GM21786 (cell line): ENCODE measurements at regions not wholly inside any gene's neighbourhood (a gene's known extent, or its start where the extent isn't known, plus 50 kb on each side); places are given as distances from the start of the nearest gene placed in this dataset.
"Not testable (repeated sequence)": the region's sequence is repeated elsewhere in the genome, so short reads cannot be mapped to it uniquely, and the experiment has no call there.

Source experiments
- ATAC-seq: cut with Tn5 transposase; IDR thresholded peaks from one replicate; pipeline ENCODE4 v1.9.1; 2021; ENCODE audit not compliant: unreplicated experiment

DNA sequence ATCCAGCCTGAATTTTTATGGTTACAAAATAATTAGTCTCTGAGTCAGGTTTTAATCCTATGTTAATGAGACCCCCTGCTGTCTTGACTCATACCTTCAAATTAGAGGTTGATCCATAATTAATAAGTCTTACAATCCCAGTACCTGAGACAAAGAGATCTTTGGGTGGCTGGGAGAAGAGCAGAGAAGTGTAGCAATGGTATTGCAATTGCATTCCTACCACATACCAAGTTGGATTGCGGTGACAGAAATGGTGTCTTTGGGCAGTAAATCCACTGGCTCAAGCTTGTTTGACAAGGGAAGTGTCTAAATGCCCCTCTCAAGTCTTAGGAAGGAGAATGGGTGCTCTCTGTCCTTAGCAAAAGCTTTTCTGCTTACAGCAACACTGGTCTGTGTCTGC lies 150.4 kb downstream of the BTBD3 start:
- no peak for ATAC-seq

DNA sequence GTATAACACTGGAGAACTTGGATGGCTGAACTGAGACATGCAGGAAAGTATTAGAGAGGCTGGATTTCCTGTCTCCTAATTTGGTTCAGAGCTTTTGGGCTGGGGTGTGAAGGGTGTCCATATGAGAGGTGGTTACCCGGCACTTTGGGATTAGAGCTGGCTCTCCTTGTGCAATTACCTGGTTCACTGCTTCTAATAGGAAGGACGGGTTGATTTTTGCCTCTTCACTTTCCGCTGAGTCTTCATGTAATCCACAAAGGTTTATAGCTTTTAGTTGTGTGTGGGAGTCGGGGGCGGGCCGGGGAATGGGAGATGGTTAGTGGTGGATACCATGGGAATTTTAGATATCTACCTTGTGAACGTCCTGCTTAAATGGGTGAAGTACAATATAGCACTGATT lies 151.5 kb downstream of the BTBD3 start:
- ATAC-seq: no peak

DNA sequence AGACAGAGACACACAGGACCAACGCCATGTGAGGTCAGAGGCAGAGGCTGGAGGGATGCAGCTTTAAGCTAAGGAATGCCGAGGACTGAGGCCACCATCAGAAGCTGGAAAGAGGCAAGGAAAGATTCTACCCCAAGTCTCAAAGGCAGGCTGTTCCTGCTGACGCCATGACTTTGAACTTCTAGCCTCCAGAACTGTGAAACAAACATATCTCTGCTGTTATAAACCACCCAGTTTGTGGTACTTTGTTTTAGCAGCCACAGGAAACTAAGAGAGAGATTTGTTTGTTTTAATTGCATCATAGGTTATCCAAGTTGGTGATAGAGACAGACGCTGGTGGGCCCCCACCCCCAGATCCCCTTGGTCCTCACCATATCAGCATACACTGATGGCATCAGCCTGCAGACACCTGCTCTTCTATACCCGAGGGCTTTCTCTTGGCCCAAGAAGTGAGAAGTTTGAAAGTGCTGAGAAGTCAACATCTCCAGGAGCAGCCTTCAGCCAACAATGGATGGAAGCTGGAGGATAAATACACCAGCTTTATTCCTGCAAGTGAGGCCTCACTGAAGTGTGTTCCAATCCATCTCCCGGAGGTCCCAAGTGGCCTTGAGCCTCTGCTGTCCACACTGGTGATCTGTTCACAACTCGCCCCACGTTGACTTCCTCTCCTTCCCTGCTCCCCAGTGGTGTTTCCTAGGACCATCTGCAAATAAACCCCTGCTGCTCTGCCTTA lies 154.7 kb downstream of the BTBD3 start:
- no peak for ATAC-seq

DNA sequence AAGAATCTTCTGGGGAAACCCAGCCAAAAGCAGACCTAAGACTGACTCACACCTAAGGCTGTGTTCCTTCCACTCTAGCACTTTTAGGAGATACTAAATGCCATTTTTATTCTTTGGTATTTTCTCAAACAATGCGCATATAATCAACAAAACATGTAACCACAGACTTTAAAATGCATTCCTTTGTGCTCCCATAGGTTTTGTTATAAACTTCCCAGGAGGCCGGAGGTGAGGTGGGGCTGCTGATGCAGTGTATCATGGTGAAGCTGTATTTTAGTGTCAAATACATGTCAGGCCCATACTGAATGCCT lies 155.2 kb downstream of the BTBD3 start:
- no peak for ATAC-seq

DNA sequence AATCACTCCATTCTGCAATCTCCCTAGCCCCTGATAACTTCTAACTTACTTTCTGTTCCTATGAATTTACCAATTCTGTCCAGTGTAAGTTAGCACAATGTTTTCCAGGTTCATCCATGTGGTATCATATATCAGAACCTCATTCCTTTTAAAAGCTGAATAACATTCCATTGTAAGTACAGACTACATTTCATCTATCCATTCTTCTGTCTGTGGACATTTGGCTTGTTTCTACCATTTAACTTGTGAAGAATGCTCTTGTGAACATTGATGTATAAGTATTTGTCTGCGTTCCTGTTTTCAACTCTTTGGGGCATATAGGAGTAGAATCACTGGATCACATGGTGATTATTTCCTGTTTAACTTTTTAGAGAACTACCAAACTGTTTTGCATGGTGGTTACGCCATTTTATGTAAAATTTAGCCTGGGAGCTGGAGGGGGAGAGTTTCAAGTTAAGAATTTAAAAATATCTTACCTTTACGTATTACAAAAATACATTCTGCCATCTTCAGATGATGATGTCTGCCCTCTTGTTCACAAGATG lies 156.5 kb downstream of the BTBD3 start:
- no peak for ATAC-seq

DNA sequence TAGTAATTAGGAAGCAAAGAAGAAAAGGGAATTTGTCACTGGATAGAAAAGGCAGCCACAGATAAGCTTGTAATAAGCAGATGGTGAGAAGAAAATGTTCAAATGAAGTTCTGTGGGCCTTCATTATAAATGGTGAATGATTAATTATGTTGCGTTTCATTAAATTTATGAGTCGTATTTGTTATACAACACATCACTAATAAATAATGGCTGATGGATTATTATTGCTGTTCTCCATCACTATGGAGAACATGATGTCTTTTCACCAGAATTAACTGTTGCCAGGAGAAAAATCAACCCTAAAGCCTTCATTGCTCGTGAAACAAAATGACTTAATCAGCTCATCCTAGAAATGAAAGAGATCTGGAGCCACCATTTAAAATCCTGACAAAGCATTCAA lies 158.5 kb downstream of the BTBD3 start:
- ATAC-seq: no peak

DNA sequence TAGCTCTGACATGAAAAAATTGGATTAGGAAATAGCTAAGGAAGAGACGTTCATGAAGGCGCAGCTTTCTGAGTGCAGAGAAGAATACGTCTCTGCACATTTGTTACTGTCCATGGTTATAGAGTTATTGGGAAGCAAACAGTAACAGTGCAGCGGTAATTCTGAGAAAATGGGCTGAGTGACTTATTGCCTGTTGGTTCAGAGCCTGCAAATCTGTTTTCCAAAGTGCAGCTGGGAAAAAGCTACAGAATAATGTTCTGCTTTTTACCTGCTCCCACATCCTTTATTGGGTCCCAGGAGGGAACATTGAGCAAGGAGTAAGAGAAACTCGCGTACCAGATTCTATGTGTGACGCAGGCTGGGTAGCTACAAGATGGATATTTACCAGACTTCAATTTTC lies 160.2 kb downstream of the BTBD3 start:
- no peak for ATAC-seq

DNA sequence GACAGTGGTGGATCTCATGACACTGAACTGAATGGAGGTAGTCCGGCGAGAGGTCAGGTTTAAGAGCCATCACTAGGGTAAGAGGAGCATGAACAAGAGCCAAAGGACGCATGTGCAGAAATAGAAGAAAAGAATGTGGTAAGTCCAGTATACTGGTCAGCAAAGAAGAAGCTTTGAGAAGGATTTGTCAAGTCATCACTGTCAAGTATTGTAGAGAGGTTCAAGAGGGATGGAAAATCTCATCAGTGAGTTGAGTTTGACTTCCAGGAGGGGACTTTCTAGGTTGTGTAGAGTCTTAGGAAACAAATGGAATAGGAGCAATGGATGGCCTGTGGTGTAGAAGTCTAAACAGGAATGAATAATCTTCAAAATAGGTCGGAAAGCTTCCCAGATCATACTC lies 161.8 kb downstream of the BTBD3 start:
- ATAC-seq: no peak

DNA sequence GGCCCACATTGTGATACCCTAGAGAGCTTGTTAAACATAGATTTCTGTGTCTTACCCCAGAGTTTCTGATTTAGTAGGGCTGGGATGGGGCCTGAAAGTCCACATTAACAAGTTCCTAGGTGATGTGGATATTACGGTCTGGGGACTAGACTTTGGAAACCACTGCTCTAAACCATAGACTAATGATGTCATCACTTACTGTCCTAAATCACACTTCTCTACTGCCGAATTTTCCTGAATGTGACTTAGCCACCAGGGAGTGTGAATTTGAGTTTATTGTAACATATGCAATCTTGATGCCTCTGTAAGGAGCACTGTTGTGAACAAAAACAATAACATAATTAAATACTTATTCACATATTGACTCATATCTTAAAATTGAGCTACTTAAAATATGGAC lies 165.6 kb downstream of the BTBD3 start:
- ATAC-seq: no peak

DNA sequence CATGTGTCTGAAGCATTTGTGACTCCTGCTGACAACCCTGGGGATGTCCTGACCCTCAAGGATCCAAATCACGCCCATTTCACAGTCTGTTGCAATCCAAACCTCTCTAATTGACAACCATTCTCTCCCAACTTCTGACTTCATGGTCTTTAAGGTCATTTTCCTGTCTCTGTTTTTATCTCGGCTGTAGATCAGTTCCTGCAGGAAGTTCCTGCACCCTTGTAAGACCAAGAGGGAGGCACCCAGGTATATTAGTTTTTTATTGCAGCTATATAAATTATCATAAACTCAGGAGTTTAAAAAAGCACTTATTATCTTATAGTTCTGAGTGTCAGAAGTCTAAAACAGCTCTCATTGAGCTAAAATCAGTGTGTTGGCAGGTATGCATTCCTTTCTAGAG lies 166.8 kb downstream of the BTBD3 start:
- no peak for ATAC-seq

DNA sequence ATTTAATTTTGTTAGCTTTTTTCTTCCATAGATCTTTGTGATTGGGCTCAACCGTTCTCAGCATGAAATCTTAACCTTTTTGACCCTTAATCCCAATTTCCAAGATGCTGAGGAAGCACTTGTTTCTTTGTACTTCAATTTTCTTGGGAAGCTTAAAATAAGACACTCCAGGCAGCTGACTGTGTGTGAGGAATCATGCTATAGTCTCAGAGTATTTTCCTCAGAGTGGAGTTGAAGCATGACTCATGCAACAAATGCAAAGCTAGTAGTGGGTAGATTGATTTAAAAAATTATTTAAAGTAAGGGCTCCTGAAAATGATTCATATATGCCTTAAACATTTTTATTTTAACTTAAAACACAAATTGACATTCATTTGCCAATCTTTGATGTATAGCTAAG lies 168.7 kb downstream of the BTBD3 start:
- ATAC-seq: no peak

DNA sequence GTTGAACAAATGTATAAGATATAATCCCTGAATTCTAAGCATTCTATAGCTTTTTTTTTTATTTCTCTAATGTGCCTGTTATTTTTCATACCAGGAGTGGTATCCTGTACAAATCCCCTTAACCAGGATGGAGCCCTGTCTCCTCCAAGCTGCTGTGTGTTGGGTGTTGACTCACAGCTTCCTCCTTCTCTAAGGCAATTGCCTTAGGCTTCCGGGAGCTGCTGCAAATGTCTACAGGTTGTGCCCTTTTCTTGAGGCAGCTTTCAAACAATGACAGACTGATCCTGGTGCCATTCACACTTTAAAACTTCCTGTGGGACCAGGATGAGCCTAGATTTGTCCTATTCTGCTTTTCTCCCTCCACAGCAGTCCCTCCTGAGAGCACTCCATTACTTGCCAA lies 173.2 kb downstream of the BTBD3 start:
- ATAC-seq: no peak

DNA sequence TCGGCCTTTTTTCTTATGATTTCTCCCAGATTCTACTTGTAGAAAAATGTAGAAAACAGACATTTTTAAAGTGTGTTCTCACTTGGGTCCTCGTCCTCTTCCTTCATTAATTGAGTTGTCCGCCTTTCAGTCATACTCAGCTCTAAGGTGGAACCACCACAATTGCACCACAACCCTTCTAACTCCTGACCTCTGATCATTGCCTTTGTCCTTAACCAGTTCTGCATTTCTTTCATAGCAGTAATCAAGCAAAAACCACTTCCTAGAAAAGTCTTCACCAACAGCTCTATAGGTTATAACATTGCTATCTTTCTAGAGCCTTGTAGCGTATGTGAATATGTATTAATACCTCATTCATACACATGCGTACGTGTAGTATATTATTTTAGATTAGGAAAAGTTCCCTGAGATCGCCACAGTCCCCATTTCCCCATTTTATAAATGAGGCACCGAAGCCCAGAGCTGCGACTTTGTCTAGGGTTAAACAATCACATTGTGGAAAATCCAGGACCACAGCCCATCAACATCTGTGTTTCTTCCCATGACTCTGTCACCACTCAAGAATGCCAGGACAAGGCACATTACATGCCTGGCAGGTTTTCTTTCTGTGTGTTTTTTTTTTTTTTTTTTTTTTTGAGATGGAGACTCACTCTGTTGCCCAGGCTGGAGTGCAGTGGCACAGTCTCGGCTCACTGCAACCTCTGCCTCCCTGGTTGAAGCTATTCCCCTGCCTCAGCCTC lies 175.5 kb downstream of the BTBD3 start:
- ATAC-seq: no peak

DNA sequence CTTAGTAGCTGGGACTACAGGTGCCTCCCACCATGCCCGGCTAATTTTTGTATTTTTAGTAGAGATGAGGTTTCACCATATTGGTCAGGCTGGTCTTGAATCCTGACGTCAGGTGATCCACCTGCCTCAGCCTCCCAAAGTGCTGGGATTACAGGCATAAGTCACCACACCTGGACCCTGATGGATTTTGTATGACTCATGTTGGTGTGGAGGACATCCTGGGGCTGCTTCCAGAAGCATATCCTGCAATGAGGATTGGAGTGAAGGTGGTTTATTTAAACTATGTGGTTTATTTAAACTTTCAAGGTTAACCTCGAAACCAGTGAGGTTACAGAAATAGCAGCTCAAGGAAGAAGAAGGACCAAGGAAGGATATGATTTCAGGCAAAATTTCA lies 176.1 kb downstream of the BTBD3 start:
- not testable (repeated sequence) for ATAC-seq

DNA sequence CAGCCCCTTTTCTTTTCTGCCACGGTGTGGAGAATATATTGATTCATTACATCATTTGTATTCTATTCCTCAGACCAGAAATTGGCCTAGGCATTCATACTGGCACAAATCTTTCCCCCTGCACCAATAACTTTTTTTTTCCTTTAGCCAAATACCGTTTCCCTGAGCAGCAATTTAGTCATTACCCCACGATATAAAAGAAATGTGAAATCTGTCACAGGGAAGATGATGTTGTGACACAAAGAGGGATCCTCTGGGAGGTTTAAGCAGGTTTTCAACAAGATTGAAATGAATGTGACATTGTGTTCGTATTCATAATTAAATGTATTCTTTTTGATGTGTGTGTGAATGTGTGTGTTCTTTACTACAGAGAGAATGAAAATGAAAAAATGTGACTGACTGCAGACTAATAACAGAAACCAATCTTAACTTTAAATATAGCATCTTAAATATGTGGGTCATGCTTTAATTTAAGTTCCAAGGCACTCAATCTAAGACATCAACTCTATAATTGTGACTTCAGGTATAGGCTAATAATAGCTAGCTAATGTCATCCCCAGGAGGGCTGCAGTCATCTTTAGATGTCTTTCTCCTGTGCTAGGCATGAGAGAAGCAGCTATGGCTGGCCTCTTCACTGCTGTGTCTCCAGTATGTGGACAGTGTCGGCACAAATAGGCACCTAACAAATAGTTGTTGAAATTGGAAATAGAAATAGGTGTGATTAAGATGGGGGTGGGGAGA lies 177.7 kb downstream of the BTBD3 start:
- ATAC-seq: no peak

DNA sequence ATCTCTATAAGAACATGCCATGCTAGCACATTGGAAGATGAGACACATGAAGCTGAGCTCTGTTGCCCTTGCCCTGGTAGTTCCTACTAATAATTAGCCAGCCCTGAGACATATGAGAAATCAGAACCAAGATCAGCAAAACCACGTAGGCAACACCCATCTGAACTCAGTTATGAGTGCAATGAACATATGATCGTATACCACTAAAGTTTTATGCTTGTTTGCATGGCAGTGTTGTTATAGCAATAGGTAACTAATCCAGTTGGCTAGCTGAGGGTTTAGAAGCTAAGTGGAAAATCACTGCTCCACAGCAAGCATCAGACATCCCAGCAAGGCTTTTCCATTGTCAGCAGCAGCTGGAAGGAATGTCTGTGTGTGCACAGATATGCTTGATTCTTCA lies 180.7 kb downstream of the BTBD3 start:
- no peak for ATAC-seq

DNA sequence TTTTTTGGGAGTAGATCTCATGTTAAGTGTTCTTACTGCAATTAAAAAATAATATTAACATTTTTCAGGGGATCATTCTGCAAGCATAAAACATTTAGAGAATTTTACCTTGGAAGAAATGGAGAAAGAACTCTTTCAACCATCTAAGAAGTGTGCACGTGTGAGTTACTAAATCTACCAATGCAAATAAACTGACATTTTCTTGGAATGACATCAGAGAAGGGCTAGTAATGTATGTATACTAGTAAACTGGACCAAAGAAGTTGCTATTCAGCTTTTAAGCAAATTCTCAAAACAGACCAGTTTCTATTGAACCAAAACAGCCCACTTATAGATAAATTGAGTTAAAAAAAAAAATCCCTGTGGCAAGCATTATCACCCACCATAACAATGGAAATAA lies 191.2 kb downstream of the BTBD3 start:
- no peak for ATAC-seq

DNA sequence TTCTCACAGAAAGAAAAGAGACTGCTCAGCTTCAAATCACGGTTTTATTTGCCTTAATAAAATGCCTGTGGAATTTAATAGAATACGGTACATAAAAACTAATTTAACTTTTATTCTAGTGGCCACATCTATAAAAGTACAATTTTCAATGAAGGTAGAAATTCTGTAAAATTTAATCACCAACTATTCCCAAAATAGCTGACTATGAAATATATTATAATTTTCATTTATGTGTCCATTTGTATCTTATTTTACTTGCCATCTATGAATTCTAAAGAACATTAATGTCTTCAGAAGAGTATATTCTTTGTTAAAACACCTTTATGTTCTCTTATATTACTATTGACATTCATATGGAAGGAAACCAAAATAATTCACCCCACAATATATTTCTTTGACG lies 192.6 kb downstream of the BTBD3 start:
- ATAC-seq: no peak

DNA sequence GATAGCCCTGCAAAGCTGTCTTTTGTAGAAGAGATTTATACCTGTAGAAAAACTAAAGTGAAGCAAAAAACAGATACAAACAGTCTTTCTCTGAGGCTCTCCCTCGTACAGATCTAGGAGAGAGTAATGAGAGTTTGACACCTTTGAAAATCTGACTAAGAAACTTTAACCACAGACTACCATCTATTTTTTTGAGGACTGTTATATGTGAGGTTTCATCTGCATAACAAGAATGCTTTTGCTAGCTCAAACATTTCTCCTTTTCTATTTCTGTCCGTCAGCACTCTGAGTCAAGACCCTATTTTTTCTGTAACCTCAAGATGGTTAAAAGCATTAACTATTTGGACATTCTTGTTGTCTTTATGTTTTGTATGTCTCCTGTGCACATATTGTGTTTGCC lies 193.0 kb downstream of the BTBD3 start:
- ATAC-seq: no peak

DNA sequence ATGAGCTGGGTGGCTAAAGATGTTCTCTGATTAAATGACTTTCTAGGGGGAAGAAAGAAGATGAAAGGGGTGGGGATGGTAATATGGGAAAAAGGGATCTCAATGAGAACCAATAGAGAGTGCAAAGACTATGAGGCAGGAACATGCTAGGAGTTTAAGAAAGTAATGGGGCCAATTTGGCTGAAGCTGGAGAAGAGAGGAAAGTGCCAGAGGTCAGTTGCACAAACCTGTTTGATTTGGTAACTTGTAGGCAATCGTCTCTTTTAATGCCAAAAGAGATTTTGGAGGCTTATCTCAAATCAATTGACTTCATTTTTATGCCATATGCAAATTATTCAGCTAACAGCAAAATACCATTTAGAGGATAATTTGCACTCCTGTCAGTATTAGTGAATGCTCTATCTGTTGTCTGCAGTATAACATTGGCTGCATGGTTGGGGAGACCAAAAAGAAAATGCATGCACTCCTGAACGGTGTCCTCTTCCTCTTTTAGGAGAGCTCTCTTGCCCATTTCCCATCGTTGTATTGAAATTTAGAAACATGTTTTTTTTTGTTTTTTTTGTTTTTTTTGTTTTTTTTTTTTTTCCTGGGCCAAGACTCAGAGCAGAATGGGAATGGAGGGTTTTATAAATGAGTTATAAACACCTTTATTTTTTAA lies 193.9 kb downstream of the BTBD3 start:
- ATAC-seq: no peak

DNA sequence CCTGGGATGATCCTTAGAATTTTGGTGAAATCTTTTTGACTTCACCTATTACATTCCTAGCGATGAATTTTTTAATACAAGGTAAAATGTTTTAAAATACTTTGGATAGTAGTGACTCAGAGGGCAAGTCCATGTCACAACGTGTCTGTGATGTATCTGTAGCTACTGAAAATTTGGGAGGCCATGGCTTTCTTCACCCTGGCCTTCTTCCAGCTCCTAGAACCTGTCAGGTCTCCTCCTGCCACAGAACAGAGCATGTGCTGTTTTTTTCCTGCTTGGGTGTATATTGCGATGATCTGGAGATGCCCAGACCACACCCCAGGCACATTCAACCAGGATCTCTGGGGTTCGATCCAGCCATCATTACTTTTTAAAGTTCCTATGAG lies 194.4 kb downstream of the BTBD3 start:
- no peak for ATAC-seq

DNA sequence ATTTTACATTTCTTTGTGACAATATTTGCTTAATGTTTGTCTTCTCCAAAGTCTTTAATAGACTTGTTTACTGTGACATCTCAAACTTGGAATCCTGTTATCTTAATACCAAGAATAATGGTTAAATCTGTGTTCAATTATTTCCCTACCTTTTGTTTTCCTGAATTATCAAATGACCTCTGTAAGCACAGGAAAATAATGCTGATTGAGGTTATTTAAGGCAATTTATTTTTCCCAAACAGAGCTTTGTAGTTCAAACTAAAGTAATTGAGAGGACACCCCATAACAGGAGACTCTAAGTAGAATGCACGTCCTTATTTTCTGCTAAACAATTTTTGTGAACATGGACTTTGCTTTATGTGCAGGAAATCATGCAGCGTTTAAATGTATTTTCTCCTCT lies 195.0 kb downstream of the BTBD3 start:
- ATAC-seq: no peak
